Endothelial cell of umbilical vein (primary cell): ENCODE measurements at regions not wholly inside any gene's neighbourhood (a gene's known extent, or its start where the extent isn't known, plus 50 kb on each side); places are given as distances from the start of the nearest gene placed in this dataset.

Source experiments
- BruUV-seq: library from RNA; stranded (reverse); fragments of 400-500 nt; replicated peaks from 2 replicates; lab custom pipeline; 2021; lab: Mats Ljungman, UMichigan
- CTCF ChIA-PET: fragments of 300-600, 350-600 bp; sonication (Branson Sonifier 250); formaldehyde crosslinking; loops from one replicate; lab custom pipeline; 2021; ENCODE audit warnings: antibody characterized with exemption, inconsistent platforms; lab: Charles Lee
- POLR2A ChIA-PET: fragments of 300-600, 350-600 bp; sonication (Branson Sonifier 250); formaldehyde crosslinking; loops from one replicate; lab custom pipeline; 2021; ENCODE audit warnings: antibody characterized with exemption, inconsistent platforms; lab: Charles Lee
- DNase-seq: peaks from one replicate; pipeline ENCODE4 v3.0.0-alpha.2; 2011; ENCODE audit warnings: low read depth, low spot score
- FAIRE-seq: peaks from 2 replicates; lab custom pipeline; 2011; peaks lifted over from hg19 to GRCh38; lab: Jason Lieb, UNC
- H2AFZ ChIP-seq: 2 replicates; pipeline ENCODE4 v1.6.0; 2012; ENCODE audit warnings: low read depth, low read length, control low read depth, inconsistent platforms
- H3K27ac ChIP-seq: 2 replicates; pipeline ENCODE4 v1.5.1; 2011; ENCODE audit warnings: low read depth, mild to moderate bottlenecking, control low read depth, low read length, moderate library complexity; ENCODE audit not compliant: insufficient read depth
- H3K27me3 ChIP-seq, 2 experiments: 2 replicates each; pipeline versions ENCODE4 v1.6.0 to v1.6.1; 2011; ENCODE audit warnings: low read length in 2 of 2, mixed read lengths in 1 of 2; ENCODE audit not compliant: control insufficient read depth in 2 of 2, insufficient read depth in 2 of 2
- H3K36me3 ChIP-seq, 2 experiments: 2 replicates in 1 of 2; 3 replicates in 1 of 2; pipeline ENCODE4 v1.5.1; 2011; ENCODE audit warnings: low read length in 2 of 2, mild to moderate bottlenecking in 1 of 2, moderate library complexity in 1 of 2; ENCODE audit not compliant: control insufficient read depth in 2 of 2, insufficient read depth in 2 of 2; ENCODE audit errors: extremely low read depth in 1 of 2
- H3K4me1 ChIP-seq: 3 replicates; pipeline ENCODE4 v1.5.1; 2011; ENCODE audit warnings: mild to moderate bottlenecking, low read length; ENCODE audit not compliant: control insufficient read depth, insufficient read depth; ENCODE audit errors: extremely low read depth
- H3K4me2 ChIP-seq: 2 replicates; pipeline ENCODE4 v1.6.1; 2011; ENCODE audit warnings: low read length, control low read depth, mixed read lengths; ENCODE audit not compliant: insufficient read depth
- H3K4me3 ChIP-seq, 3 experiments: fragments of 200-600 bp in 1 of 3; sonication (generic), shearing (Covaris generic) in 1 of 3; replicated peaks in 1 of 3; 2 replicates each; pipeline ENCODE4 v1.5.1; 2011 to 2016; ENCODE audit warnings: control low read depth in 3 of 3, low read length in 3 of 3, mild to moderate bottlenecking in 2 of 3, inconsistent platforms in 1 of 3, low read depth in 1 of 3, moderate library complexity in 1 of 3; ENCODE audit not compliant: insufficient read depth in 1 of 3
- H3K79me2 ChIP-seq: 2 replicates; pipeline ENCODE4 v1.6.0; 2012; ENCODE audit warnings: low read length, inconsistent platforms; ENCODE audit not compliant: control insufficient read depth, insufficient read depth
- H3K9ac ChIP-seq: replicated peaks from 2 replicates; pipeline ENCODE3; 2011; ENCODE audit warnings: low read length, control low read depth; ENCODE audit not compliant: insufficient read depth; ENCODE audit errors: extremely low read depth
- H3K9me1 ChIP-seq: replicated peaks from 3 replicates; pipeline ENCODE4 v1.6.0; 2011; ENCODE audit warnings: mild to moderate bottlenecking, low read length; ENCODE audit not compliant: control insufficient read depth, insufficient read depth; ENCODE audit errors: extremely low read depth
- H3K9me3 ChIP-seq: replicated peaks from 2 replicates; pipeline ENCODE4 v1.5.1; 2012; ENCODE audit warnings: low read length, inconsistent platforms; ENCODE audit not compliant: control insufficient read depth, insufficient read depth
- H4K20me1 ChIP-seq: replicated peaks from 2 replicates; pipeline ENCODE3; 2011; ENCODE audit warnings: mild to moderate bottlenecking, low read length; ENCODE audit not compliant: control insufficient read depth, insufficient read depth; ENCODE audit errors: extremely low read depth
- CTCF ChIP-seq, 2 donors: IDR thresholded peaks; 1 replicate in 1 of 2; 2 replicates in 1 of 2; pipeline ENCODE4 v1.5.1; 2011; ENCODE audit warnings: low read length in 2 of 2, mild to moderate bottlenecking in 2 of 2, moderate library complexity in 2 of 2, control low read depth in 1 of 2, inconsistent platforms in 1 of 2, low read depth in 1 of 2; ENCODE audit not compliant: insufficient read depth in 1 of 2; ENCODE audit errors: extremely low read depth in 1 of 2
- EZH2 ChIP-seq: IDR thresholded peaks from 2 replicates; pipeline ENCODE4 v1.6.1; 2012; ENCODE audit warnings: borderline replicate concordance, low read depth, mild to moderate bottlenecking, moderate library complexity, low read length, inconsistent platforms; ENCODE audit not compliant: severe bottlenecking
- FOS ChIP-seq: IDR thresholded peaks from 2 replicates; pipeline ENCODE4 v1.6.1; 2011; ENCODE audit warnings: mild to moderate bottlenecking, low read length, moderate library complexity, borderline replicate concordance; ENCODE audit not compliant: insufficient read depth
- GATA2 ChIP-seq: IDR thresholded peaks from 2 replicates; pipeline ENCODE4 v1.7.0; 2011; ENCODE audit warnings: low read depth, mild to moderate bottlenecking, moderate library complexity, mixed read lengths, low read length; ENCODE audit not compliant: insufficient read length, insufficient read depth
- JUN ChIP-seq: IDR thresholded peaks from 2 replicates; pipeline ENCODE4 v1.6.1; 2011; ENCODE audit warnings: borderline replicate concordance, low read depth; ENCODE audit not compliant: insufficient read length, insufficient read depth
- MAX ChIP-seq: IDR thresholded peaks from 2 replicates; pipeline ENCODE4 v1.6.1; 2011; ENCODE audit not compliant: insufficient read depth, insufficient read length
- MYC ChIP-seq: IDR thresholded peaks from one replicate; pipeline ENCODE4 v1.6.1; 2011; ENCODE audit warnings: mild to moderate bottlenecking, low read depth, low read length
- POLR2A ChIP-seq: IDR thresholded peaks from 2 replicates; pipeline ENCODE4 v1.6.1; 2012; ENCODE audit warnings: low read depth, mild to moderate bottlenecking, control low read depth, low read length
- POLR2AphosphoS5 ChIP-seq: IDR thresholded peaks from 2 replicates; pipeline ENCODE4 v1.6.1; 2012; ENCODE audit warnings: low read depth, mild to moderate bottlenecking, control low read depth, low read length, moderate library complexity; ENCODE audit not compliant: insufficient read depth
- dilution Hi-C: fragments of 300-500 bp; cut with MboI; formaldehyde crosslinking; loops from one replicate; pipeline ENCODE4 v1.15.0; 2019; ENCODE audit warnings: low sequenced_read_pairs; ENCODE audit not compliant: extremely low pct_ligation_motif_present
- intact Hi-C: fragments of 100-400 bp; cut with micrococcal nuclease; formaldehyde crosslinking; loops from one replicate; pipeline ENCODE4 v1.10.0; 2022

DNA sequence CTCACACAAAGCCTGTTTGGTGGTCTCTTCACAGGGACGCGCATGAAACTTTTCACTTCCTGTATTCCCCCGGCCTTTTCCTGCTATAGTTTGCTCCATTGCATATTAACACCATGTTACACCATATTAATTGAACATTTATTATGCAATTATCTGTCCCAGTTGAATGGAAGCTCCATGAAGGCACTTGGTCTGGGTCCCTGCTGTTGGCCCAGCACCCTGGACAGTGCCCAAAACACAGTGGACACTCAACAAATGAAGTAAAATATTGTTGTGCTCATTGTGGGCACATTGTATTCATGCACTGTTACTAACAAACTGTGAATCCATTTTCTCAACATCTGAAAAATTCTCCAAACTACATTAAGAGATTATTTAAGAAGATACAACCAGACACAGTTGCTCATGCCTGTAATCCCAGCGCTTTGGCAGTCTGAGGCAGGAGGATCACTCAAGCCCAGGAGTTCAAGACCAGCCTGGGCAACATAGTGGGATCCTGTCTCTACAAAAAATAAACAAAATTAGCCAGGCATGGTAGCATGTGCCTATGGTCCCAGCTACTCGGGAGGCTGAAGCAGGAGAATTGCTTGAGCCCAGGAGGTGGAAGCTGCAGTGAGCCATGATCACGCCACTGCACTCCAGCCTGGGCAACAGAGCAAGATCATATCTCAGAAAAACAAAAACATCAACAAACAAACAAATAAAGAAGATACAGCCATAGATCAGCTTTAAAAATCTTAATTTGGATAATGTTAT, 292.7 kb upstream of the TENM3 start:
- Histone ChIP-seq H3K36me3 (no peaks in the 10 kb centered on the region), H3K9ac (no peak overlapping the region), H3K9me3 (no peaks in the 10 kb centered on the region), H3K79me2 (no peaks in the 10 kb centered on the region), H3K4me1 (peaks cover 5% of the 10 kb centered on the region), H3K9me1 (no peaks in the 10 kb centered on the region), H3K27ac (no peak overlapping the region), H3K4me2 (no peak overlapping the region), H3K4me3 (no peak overlapping the region), H2AFZ (no peak overlapping the region), H3K27me3 (no peaks in the 10 kb centered on the region), H4K20me1 (no peaks in the 10 kb centered on the region)
- ChIA-PET CTCF (no interaction called here), POLR2A (no interaction called here)
- FAIRE-seq (no peak), DNase-seq (no peak)
- BruUV-seq, result no TSS peak
- intact Hi-C loops (no loop called here), dilution Hi-C loops (no loop called here)
- no peak for TF ChIP-seq JUN
- no peak for TF ChIP-seq CTCF (IDR thresholded peaks at IDR 0.05; ENCODE audit: extremely low read depth in 1 of 2, insufficient read depth in 1 of 2, low read depth in 1 of 2, low read length in 2 of 2)
- no peak for TF ChIP-seq MAX
- no peak for TF ChIP-seq GATA2

GRCh38 chr4:181951265-181951664, 291.9 kb upstream of the TENM3 start:
- intact Hi-C loops, result no loop called here
- no peak overlapping the region for H3K27ac ChIP-seq
- CTCF ChIA-PET, result no interaction called here
- FAIRE-seq (no peak), DNase-seq (no peak)
- H3K4me1 ChIP-seq, result peaks cover 5% of the 10 kb centered on the region
- H3K4me2 ChIP-seq, result no peak overlapping the region
- no TSS peak for BruUV-seq
- TF ChIP-seq POLR2AphosphoS5 (no peak), JUN (no peak), MAX (no peak), FOS (no peak), POLR2A (no peak), GATA2 (no peak), MYC (no peak), EZH2 (no peak)
- no peaks in the 10 kb centered on the region for H3K9me3 ChIP-seq
- POLR2A ChIA-PET, result no interaction called here
- dilution Hi-C loops, result no loop called here
- no peak overlapping the region for H3K4me3 ChIP-seq
- no peak overlapping the region for H2AFZ ChIP-seq
- no peaks in the 10 kb centered on the region for H3K79me2 ChIP-seq
- no peak overlapping the region for H3K9ac ChIP-seq
- H3K36me3 ChIP-seq, result no peaks in the 10 kb centered on the region
- no peaks in the 10 kb centered on the region for H3K27me3 ChIP-seq
- no peaks in the 10 kb centered on the region for H4K20me1 ChIP-seq
- no peaks in the 10 kb centered on the region for H3K9me1 ChIP-seq
